ENCODE measurements at regions not wholly inside any gene's neighbourhood (a gene's known extent, or its start where the extent isn't known, plus 50 kb on each side); places are given as distances from the start of the nearest gene placed in this dataset.

DNA sequence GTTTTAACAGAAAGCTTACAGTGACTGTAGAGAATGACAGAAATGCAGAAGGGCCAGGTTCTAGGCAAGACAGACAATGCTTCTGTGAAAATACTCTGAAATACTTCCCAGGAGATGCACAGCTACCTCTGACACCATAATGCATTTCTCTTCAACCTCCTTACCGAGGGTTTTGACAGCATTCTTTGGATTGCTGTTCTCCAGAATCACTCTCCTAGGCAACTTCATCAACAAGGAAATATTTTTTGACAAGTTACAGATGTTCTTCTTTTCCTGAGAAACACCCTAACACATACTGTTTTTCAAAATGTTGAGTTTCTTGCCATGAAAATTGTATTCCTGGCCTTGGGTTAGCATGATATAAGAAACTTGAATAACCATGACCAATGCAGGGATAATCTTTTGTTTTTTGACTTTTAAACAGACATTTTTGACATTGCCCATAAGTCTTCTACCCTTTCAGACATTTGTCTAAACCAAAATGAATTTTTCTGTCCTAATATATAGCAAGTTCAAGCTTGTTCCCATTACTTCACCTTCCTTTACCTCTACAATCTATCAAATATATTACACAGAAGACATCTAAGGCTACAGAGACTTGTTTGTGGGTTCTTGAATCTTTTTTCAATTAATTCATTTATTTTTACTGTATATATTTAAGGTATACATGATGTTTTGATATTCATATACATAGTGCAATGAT lies 108.1 kb downstream of the CCDC34 start:
- Histone ChIP-seq H3K27ac (ENCODE audit: low read depth) (no peak overlapping the region), H3K4me1 (ENCODE audit: insufficient read depth) (no peaks in the 10 kb centered on the region), H3K36me3 (ENCODE audit: insufficient read depth) (no peaks in the 10 kb centered on the region), H3K4me3 (ENCODE audit: low read depth, low read length) (no peak overlapping the region)
- 53% methylated on average over 1 of the region's 1 CpG for WGBS
- DNase-seq (ENCODE audit: extremely low spot score): no peak

GRCh38 chr11:27253224-27253623 lies 109.8 kb downstream of the CCDC34 start:
- Histone ChIP-seq H3K4me3 (ENCODE audit: low read depth, low read length) (no peak overlapping the region), H3K36me3 (ENCODE audit: insufficient read depth) (no peaks in the 10 kb centered on the region), H3K4me1 (ENCODE audit: insufficient read depth) (no peaks in the 10 kb centered on the region), H3K27ac (ENCODE audit: low read depth) (no peak overlapping the region)
- 94% methylated on average over 1 of the region's 1 CpG for WGBS
- DNase-seq (ENCODE audit: extremely low spot score): no peak

DNA sequence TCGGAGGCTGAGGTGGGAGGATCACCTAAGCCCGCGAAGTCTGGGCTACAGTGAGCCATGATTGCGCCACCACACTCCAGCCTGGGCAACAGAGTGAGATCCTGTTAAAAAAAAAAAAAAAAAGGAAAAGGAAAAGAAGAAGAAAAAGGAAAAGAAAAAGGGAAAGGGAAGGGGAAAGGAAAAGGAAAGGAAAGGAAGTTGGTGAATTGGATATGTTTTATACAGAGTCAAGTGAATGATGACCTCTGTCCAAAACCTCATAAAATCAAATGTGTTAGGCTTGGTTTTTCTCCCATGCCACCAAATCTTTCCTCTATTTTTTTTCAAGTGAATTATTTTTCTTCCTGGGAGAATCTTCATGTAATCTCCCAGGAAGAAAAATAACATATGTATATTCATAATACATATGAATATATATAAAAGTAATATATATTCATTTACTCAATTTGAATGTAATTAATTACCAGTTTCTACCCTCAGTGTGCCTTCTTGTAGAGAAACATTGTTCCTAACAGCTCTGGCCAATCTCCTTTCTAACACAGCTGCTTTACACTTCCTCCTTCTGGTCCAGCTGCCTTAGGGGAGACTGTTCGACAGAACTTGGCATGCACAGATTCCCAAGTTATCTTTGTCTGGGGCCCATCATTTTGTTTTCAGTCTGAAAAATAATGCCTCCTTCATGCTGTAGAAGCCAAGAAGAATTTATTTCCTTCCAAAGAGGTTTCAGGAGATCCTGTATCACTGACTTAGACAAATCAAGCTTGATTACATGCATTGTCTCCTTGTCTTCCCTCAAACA lies 111.9 kb downstream of the CCDC34 start:
- WGBS: 82% methylated on average over 5 of the region's 5 CpGs
- H3K27ac ChIP-seq (ENCODE audit: low read depth): no peak overlapping the region

DNA sequence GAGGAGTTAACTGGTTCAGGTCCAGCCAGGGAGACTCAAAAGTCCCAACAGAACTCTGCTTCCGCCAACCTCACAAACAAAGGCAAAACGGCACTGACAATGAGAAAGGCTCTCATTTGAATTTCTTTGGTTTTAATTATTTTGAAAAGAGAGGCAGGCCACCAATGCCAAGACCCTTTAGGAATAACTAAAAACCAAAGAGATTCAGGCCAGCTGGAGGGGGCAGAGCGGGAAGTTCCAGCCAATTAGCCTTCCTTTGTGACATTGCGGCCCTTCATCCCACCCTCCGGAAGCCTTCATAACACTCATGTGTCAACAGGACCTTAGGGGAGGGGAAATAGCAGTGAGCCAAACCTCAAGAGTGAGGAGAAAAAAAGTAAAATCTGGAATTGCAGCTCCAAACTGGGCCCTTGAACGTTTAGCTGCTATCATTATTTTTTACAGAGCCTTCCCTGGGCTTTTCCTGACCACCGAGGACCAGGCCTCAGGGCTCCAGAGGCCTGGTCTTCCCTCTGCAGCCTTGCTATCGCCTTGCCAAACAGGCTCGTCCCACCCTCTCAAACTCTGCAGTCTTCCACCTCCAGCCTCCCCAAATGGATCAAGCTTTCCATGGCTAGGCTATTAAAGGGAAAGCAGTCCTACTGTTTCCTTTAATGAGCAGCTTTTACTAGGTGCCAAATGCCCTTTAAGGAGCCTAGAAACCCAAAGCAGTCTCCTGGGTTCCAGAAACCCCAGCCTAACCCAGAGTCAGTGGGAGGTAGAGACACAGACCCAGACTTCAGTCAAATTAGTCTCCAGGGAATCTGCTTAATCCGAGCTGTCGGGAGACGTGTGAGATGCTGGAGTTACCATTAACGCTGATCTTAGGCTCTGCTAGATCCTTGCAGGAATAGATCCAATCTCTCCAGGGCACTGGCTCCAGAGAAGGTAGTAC lies 114.2 kb downstream of the CCDC34 start:
- WGBS: 83% methylated on average over 13 of the region's 13 CpGs
- no peak overlapping the region for H3K27ac ChIP-seq (ENCODE audit: low read depth)
- H3K4me1 ChIP-seq (ENCODE audit: insufficient read depth): no peaks in the 10 kb centered on the region

More for the DNA sequence above, 111.9 kb downstream of the CCDC34 start:
- DNase-seq (ENCODE audit: extremely low spot score): no peak
- Histone ChIP-seq H3K36me3 (ENCODE audit: insufficient read depth) (no peaks in the 10 kb centered on the region), H3K4me3 (ENCODE audit: low read depth, low read length) (no peak overlapping the region), H3K4me1 (ENCODE audit: insufficient read depth) (no peaks in the 10 kb centered on the region)

DNA sequence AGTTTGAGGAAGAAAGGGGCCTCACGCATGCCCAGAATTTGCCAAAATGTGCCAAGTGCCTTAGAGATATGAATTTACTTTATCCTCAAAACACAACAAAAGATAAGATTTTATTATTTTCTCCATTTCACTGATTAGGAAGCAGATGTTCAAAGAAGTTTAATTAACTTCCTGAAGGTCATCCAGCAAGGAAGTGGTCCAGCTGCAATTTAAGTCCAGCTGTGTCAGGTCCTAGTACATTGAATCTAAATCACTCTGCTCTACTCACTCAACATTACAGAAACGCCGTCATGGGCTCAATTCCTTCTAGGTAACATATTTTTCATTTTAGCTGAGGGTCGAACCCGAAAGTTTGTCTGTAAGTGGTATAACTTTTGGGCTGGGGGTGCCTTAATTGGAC lies 115.4 kb downstream of the CCDC34 start:
- Histone ChIP-seq H3K4me3 (ENCODE audit: low read depth, low read length) (no peak overlapping the region), H3K27ac (ENCODE audit: low read depth) (no peak overlapping the region), H3K4me1 (ENCODE audit: insufficient read depth) (no peaks in the 10 kb centered on the region), H3K36me3 (ENCODE audit: insufficient read depth) (no peaks in the 10 kb centered on the region)
- DNase-seq (ENCODE audit: extremely low spot score): no peak
- WGBS: 69% methylated on average over 5 of the region's 5 CpGs

More for the DNA sequence above, 114.2 kb downstream of the CCDC34 start:
- Histone ChIP-seq H3K4me3 (ENCODE audit: low read depth, low read length) (no peak overlapping the region), H3K36me3 (ENCODE audit: insufficient read depth) (no peaks in the 10 kb centered on the region)
- DNase-seq (ENCODE audit: extremely low spot score): no peak

- no peak overlapping the region for H3K27ac ChIP-seq (ENCODE audit: low read depth)
These were observed 116.1 kb downstream of the CCDC34 start for GRCh38 chr11:27246925-27247324.

DNA sequence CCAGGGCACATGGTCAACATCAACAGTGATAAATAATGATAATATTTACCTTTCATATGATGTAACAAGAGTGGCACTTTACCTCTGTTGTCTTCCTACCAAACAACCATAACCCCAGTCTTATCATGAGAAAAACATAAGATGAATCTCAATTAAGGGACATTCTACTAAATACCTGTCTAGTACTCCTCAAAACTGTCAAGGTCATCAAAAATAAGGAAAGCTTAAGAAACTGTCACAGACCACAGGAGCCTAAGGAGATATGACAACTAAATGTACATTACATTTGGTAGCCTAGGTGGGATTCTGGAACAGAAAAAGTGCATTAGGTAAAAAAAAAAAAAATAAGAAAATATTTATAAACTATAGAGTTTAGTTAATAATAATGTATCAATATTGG lies 118.1 kb downstream of the CCDC34 start:
- Histone ChIP-seq H3K4me3 (ENCODE audit: low read depth, low read length) (no peak overlapping the region), H3K4me1 (ENCODE audit: insufficient read depth) (no peaks in the 10 kb centered on the region), H3K36me3 (ENCODE audit: insufficient read depth) (no peaks in the 10 kb centered on the region), H3K27ac (ENCODE audit: low read depth) (no peak overlapping the region)
- no peak for DNase-seq (ENCODE audit: extremely low spot score)

More at GRCh38 chr11:27246925-27247324, 116.1 kb downstream of the CCDC34 start:
- DNase-seq (ENCODE audit: extremely low spot score): no peak
- Histone ChIP-seq H3K36me3 (ENCODE audit: insufficient read depth) (no peaks in the 10 kb centered on the region), H3K4me3 (ENCODE audit: low read depth, low read length) (no peak overlapping the region), H3K4me1 (ENCODE audit: insufficient read depth) (no peaks in the 10 kb centered on the region)
- WGBS: 40% methylated on average over 3 of the region's 3 CpGs

GRCh38 chr11:27242591-27242990 lies 120.4 kb downstream of the CCDC34 start:
- no peaks in the 10 kb centered on the region for H3K4me1 ChIP-seq (ENCODE audit: insufficient read depth)
- H3K36me3 ChIP-seq (ENCODE audit: insufficient read depth): no peaks in the 10 kb centered on the region
- no peak overlapping the region for H3K27ac ChIP-seq (ENCODE audit: low read depth)
- 54% methylated on average over 1 of the region's 1 CpG for WGBS
- H3K4me3 ChIP-seq (ENCODE audit: low read depth, low read length): no peak overlapping the region
- DNase-seq (ENCODE audit: extremely low spot score): no peak

DNA sequence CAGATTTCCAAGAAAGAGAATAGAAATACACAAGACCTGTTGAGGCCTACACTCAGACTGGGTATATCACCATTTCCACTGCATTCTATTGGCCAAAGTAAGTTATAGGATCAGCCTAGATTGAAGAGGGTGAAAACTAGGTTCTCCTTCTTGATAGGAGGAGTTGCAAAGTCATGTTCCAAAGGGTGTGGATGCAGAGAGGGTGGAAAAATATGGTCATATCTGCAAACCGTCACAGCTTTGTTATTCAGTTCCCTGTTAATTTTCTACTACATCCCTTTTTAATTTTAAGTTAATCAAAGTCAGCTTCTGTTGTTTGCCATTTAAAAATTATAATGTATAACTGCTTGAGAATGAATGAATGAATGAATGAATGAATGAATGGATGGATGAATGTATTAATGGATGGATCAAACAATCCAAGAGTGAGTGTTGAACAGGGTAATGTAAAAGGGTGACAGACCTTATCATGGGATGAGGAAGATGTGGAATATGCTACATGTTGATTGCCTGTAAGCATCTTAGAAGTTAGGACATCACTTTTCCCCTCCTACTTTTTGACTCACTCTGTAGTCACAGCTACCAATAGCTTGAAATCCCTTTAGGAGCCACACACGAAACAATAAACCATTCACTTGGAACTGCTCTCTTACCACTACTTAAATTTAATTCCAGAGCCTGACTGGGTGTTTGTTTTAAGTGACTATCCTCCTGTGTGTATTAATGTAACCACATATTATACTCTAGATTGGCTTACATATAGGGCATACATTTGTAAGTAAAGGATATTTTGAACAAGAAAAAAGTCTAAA lies 121.5 kb downstream of the CCDC34 start:
- no peak overlapping the region for H3K27ac ChIP-seq (ENCODE audit: low read depth)
- WGBS: 65% methylated on average over 2 of the region's 2 CpGs
- no peaks in the 10 kb centered on the region for H3K4me1 ChIP-seq (ENCODE audit: insufficient read depth)
- no peak for DNase-seq (ENCODE audit: extremely low spot score)
- no peak overlapping the region for H3K4me3 ChIP-seq (ENCODE audit: low read depth, low read length)
- no peaks in the 10 kb centered on the region for H3K36me3 ChIP-seq (ENCODE audit: insufficient read depth)

DNA sequence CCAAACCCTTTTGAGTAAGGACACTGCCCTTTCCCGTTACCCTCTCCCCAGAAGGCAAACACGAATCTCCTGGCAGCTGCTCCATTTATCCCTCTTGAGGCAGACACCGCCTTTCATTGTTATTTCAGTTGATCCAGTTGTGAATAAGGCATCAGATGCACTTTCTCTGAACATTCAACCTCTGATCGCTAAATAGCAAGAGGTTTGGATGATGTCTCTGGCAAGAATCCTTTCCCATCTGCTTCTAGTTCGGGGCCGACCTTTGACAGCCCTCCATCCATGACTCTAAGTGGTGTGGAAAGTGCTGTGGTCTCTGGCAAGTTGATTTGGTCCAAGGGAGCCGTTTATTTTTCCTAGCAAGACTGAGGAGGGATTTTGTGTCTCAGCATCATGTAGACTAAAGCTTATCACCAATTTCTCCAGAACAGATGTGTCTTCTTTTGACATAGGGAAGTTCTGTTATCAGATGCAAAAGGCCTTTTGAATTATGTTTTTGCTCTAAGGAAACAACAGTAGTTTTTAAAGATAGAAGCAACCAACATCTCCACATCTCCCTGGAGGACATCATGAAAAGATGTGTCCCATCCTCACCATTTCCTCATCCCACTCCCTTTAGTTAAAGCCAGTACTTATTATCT lies 123.6 kb downstream of the CCDC34 start:
- no peaks in the 10 kb centered on the region for H3K4me1 ChIP-seq (ENCODE audit: insufficient read depth)
- 71% methylated on average over 7 of the region's 7 CpGs for WGBS
- no peak for DNase-seq (ENCODE audit: extremely low spot score)
- H3K4me3 ChIP-seq (ENCODE audit: low read depth, low read length): no peak overlapping the region
- no peaks in the 10 kb centered on the region for H3K36me3 ChIP-seq (ENCODE audit: insufficient read depth)
- H3K27ac ChIP-seq (ENCODE audit: low read depth): no peak overlapping the region

GRCh38 chr11:27238811-27239210 lies 124.2 kb downstream of the CCDC34 start:
- Histone ChIP-seq H3K4me3 (ENCODE audit: low read depth, low read length) (no peak overlapping the region), H3K27ac (ENCODE audit: low read depth) (no peak overlapping the region), H3K36me3 (ENCODE audit: insufficient read depth) (no peaks in the 10 kb centered on the region), H3K4me1 (ENCODE audit: insufficient read depth) (no peaks in the 10 kb centered on the region)
- no peak for DNase-seq (ENCODE audit: extremely low spot score)

GRCh38 chr11:27237643-27238042 lies 125.4 kb downstream of the CCDC34 start:
- H3K27ac ChIP-seq (ENCODE audit: low read depth): no peak overlapping the region
- DNase-seq (ENCODE audit: extremely low spot score): no peak

DNA sequence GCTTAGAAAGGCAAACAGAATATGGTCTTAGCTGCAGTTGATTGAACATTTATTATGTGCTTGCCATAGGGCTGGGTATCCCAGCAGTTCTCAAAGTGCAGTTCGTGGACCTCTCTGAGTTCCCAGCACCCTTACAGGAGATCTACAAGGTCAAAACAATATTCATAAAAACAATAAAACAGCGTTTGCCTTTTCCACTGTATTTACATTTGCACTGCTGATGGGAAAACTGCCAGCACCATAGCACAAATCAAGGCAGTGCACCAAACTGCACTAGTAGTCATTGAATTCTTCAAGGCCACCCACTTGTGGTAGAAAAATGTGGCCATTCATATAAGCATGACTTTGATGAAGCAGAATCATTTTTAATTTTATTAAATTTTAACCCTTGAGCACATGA lies 128.1 kb downstream of the CCDC34 start:
- no peak for DNase-seq (ENCODE audit: extremely low spot score)
- 56% methylated on average over 2 of the region's 2 CpGs for WGBS
- Histone ChIP-seq H3K36me3 (ENCODE audit: insufficient read depth) (no peaks in the 10 kb centered on the region), H3K27ac (ENCODE audit: low read depth) (no peak overlapping the region), H3K4me1 (ENCODE audit: insufficient read depth) (no peaks in the 10 kb centered on the region), H3K4me3 (ENCODE audit: low read depth, low read length) (no peak overlapping the region)

More at GRCh38 chr11:27237643-27238042, 125.4 kb downstream of the CCDC34 start:
- H3K36me3 ChIP-seq (ENCODE audit: insufficient read depth): no peaks in the 10 kb centered on the region
- no peak overlapping the region for H3K4me3 ChIP-seq (ENCODE audit: low read depth, low read length)
- no peaks in the 10 kb centered on the region for H3K4me1 ChIP-seq (ENCODE audit: insufficient read depth)
